Gastroesophageal sphincter (tissue), 3 donors: ENCODE measurements at regions not wholly inside any gene's neighbourhood (a gene's known extent, or its start where the extent isn't known, plus 50 kb on each side); places are given as distances from the start of the nearest gene placed in this dataset.

Source experiments
- CTCF ChIP-seq, 4 experiments: fragments of 200-600 bp in 2 of 4; fragments of 450-650 bp in 2 of 4; sonication (generic) in 1 of 4; IDR thresholded peaks; one replicate each; pipeline ENCODE4 v1.5.1; 2017 to 2019; ENCODE audit warnings: antibody characterized with exemption in 4 of 4, mild to moderate bottlenecking in 2 of 4, moderate library complexity in 2 of 4
- POLR2A ChIP-seq, 2 donors: fragments of 450-650 bp; IDR thresholded peaks; one replicate each; pipeline ENCODE4 v1.6.1; 2017; ENCODE audit warnings: antibody characterized with exemption in 2 of 2, mild to moderate bottlenecking in 2 of 2, moderate library complexity in 1 of 2
- POLR2AphosphoS5 ChIP-seq: sonication (generic); formaldehyde crosslinking; IDR thresholded peaks from one replicate; pipeline ENCODE4 v1.6.1; 2017; ENCODE audit warnings: antibody characterized with exemption

- TF ChIP-seq CTCF (IDR thresholded peaks at IDR 0.05) (no peak), POLR2AphosphoS5 (no peak), POLR2A (IDR thresholded peaks at IDR 0.05) (no peak)
Measured at GRCh38 chr12:130247634-130248237, 85.5 kb downstream of the FZD10 start.
